ENCODE measurements at regions not wholly inside any gene's neighbourhood (a gene's known extent, or its start where the extent isn't known, plus 50 kb on each side); places are given as distances from the start of the nearest gene placed in this dataset.

- TF ChIP-seq CTCF (conservative IDR thresholded peaks at IDR 0.05) (no peak), ZFX (IDR thresholded peaks at IDR 0.05) (no peak)
Observed at GRCh38 chr11:8823174-8823742, 87.7 kb upstream of the AKIP1 start.
